ENCODE measurements at regions not wholly inside any gene's neighbourhood (a gene's known extent, or its start where the extent isn't known, plus 50 kb on each side); places are given as distances from the start of the nearest gene placed in this dataset.

GRCh38 chr15:94008104-94009074, 223.0 kb upstream of the MCTP2 start:
- no peak for DNase-seq (ENCODE audit: low spot score)

- no peak for DNase-seq (ENCODE audit: low spot score)
These were observed 226.7 kb upstream of the MCTP2 start for GRCh38 chr15:94004697-94005096.

- DNase-seq (ENCODE audit: low spot score) = no peak
These were observed 229.3 kb upstream of the MCTP2 start for GRCh38 chr15:94002041-94002440.

DNA sequence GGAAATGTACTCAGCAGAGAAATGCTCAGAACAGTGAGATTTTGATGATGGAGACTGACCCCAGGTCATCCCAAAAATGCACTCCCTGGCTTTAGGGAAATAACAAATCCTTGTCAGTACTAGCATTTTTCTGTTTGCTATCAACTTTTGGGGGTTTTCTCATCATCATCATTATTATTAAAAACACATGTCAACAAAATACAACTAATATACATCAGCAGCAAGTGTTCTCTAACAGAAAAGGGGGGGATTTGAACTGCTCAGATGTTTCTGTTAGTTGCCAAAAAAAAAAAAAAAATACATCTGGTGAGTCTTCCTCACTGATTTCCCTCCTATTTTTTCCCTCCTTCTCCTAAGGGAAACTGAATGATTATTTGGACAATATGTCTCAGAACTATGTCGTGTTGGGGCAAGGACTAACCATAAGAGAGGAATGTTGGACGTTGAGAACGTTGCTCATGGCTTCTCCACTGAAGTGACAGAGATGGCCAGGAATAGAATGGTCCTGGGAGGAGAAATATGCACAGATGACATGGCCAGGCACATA, 230.0 kb upstream of the MCTP2 start:
- no peak for DNase-seq (ENCODE audit: low spot score)

DNA sequence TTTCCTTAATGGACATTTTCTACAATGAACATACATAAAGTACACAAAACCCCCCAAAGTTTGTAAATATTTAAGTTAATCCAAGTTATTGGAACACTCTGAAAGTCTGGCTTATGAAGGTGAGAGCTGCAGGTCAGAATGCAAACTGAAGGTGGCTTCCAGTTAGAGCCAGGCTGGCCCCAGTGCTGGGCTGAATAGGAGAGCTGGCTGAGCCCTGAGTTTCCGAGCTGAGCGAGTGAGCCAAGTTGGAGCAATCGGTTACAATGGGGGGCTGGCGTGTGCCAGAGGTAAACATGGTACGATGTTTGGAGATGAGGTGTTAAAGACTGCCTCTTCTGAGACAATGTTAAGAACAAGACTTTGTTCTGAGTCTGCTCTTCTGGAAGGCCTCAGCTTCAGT, 230.8 kb upstream of the MCTP2 start:
- DNase-seq (ENCODE audit: low spot score) = no peak

GRCh38 chr15:93997071-93997658, 234.2 kb upstream of the MCTP2 start:
- DNase-seq (ENCODE audit: low spot score) = no peak

DNA sequence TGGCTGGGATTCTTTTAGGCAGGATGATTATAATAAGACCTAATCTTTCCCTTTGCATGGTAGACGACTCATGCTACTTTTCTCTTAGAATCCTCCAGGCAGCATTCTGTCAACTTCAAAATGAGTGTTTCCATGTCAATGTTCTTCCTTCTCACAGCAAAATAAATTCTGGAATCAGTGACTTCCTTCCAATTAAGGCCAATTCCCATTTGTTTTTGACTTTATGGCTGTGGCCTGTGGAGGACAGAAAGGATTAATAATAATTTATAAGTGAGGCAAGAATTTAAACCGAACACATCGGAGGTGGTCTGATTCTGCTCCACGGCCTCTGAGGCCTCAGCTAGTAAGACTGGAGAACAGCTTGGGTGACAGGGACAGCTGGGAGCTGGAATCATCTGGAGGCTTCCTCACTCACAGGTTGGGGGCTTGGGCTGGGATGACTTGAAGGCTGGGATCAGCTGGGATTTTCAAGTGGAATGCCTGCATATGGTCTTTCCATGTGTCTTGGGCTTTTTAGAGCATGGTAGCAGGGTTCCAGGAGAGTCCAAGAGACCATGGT, 241.8 kb upstream of the MCTP2 start:
- DNase-seq (ENCODE audit: low spot score) = no peak

DNA sequence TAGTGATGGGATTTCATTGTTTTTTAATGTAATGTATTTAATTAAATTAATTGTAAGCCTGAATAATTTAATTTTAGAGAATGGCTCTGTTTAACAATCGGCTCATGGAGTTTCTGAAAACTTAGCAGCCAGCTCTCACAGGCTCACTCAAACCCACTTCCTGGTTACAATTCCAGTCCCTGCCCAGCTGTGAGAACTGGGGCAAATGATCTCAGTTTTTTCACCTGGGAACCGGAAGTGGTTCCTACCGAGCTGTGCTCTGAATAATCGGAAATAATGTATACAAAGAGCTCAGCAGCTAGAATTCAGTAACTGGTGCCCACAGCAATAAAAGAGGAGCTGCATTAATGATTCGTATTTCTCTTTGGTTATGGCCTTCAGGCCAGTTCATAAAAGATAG, 244.3 kb upstream of the MCTP2 start:
- no peak for DNase-seq (ENCODE audit: low spot score)

GRCh38 chr15:93986400-93986984, 244.9 kb upstream of the MCTP2 start:
- DNase-seq (ENCODE audit: low spot score) = no peak

DNA sequence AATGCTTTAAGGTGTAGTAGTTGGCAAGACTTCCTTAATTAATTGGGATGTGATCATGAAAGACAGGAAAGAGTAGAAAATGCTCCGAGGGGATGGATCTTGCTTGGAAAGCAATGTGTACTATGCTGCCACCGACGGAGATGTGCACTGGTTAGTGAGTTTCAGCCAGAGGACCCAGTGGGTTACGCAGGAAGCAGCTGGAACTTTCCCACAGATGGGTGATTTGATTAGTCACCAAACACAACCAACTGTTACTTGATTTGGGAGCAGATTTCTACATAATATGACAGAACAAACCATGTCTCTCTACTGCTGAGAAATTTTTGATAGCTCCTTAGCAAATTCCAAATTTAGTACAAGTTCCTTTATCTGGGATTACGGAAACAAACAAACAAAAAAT, 245.4 kb upstream of the MCTP2 start:
- no peak for DNase-seq (ENCODE audit: low spot score)

- no peak for DNase-seq (ENCODE audit: low spot score)
These were observed 246.2 kb upstream of the MCTP2 start for GRCh38 chr15:93985176-93985575.

- DNase-seq (ENCODE audit: low spot score) = no peak
These were observed 247.8 kb upstream of the MCTP2 start for GRCh38 chr15:93983526-93983925.

DNA sequence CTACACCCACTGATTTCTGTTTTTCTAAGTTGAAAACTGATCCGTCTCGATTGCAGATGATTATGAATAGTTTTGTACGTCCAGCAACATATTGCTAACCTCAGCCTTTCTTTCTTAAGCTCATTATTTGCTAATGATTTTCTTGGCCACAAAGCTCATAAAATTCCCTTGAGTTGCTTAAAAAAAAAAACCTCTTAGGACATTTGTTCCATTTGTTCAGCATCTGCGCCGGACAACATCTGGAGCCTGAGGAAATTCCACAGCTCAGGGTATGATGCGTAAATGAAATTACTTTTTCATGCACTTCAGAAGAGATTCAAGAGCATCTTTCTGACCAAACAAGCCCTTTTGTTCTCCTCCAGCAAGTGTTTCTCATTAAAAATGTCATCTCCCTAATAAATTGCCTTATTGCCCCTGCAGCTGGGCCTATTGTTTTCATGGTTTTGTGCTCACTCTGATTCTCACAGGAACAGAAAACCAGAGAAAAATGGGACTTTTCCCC, 249.1 kb upstream of the MCTP2 start:
- no peak for DNase-seq (ENCODE audit: low spot score)

DNA sequence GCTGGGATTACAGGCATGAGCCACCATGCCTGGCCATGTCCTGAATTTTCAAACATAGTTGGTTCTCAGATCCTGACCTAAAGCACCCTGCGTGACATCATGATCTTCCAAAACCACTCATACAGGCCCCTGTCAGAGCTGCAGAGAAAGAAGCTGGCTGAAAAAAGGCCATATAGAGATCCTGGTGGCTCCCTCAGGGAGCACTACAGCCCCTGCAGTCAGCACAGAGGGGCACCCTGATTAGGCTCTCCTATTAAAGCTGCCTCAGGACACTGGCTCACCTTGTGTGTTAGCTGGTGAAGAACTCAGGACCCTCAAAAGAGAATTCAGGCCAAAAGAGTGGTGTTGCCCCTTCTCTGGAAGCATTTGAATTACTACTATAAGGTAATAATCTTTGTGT, 249.7 kb upstream of the MCTP2 start:
- DNase-seq (ENCODE audit: low spot score) = no peak

DNA sequence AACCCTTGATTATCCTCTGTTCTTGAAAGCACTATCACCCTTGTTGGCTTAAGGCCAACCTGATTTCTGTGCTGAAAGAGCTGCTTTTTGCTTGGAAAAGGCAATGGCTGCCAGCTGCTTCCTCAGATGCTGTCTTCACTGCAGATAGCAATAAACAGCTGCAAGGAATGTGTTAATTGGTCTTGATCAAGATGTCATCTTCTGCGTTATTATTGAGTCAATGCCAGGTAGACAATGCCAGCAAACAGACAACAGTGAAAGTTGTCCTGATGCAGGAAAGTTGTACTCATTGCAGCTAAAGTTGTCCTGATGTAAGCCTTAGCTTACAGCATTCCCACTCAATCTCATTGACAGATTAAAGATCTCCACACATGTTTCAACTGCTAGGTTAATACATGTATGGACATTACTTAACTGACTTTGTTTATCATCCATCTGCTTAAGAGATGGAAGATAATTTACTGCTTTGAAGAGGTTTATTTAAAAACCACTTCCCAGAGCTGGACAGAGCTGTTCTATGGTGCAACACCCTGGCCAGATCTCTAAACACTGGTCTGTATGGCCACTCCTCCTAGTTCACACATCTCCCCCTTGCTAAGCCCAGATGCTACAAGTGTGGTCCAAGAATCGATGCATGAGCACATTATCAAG, 251.0 kb upstream of the MCTP2 start:
- no peak for DNase-seq (ENCODE audit: low spot score)

GRCh38 chr15:93974804-93975481, 256.4 kb upstream of the MCTP2 start:
- no peak for DNase-seq (ENCODE audit: low spot score)

DNA sequence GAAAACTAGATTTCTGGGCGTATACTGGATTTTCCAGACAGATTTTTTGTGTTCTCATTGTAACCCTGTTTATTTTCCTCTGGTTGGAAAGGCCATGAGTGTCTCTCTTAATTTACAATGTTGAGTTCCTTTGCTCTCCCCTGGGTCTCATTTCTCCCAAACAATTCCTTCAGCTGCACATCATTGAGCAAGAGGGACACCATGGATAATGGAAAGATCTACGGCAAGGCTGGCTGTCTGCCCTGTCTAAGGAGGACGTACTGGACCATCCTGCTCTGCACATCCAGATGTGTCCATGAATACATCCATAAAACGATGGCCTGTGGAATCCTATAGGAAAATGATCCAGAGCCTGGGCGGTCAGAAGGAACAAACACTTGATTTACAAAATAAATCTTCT, 258.1 kb upstream of the MCTP2 start:
- DNase-seq (ENCODE audit: low spot score) = no peak

DNA sequence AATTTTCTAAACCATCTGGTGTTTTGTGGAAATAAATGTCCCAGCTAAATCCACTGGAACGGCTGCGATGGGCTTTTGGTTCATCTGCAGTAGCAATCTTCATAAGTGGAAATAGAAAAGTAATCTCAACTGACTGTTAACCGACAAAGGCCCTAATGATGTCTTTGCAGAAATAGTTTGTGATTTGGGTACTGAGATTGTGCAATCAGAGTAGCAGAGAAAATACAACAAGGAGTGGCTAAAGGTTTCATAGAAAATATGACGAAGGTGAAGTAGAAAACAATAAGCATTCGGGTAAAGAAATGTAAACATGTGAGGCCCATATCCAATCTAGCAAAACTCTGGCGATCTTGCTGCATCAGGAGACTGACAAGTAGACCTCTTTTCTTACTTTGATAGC, 262.6 kb upstream of the MCTP2 start:
- DNase-seq (ENCODE audit: low spot score) = no peak

GRCh38 chr15:93965304-93965908, 266.0 kb upstream of the MCTP2 start:
- DNase-seq (ENCODE audit: low spot score) = no peak

DNA sequence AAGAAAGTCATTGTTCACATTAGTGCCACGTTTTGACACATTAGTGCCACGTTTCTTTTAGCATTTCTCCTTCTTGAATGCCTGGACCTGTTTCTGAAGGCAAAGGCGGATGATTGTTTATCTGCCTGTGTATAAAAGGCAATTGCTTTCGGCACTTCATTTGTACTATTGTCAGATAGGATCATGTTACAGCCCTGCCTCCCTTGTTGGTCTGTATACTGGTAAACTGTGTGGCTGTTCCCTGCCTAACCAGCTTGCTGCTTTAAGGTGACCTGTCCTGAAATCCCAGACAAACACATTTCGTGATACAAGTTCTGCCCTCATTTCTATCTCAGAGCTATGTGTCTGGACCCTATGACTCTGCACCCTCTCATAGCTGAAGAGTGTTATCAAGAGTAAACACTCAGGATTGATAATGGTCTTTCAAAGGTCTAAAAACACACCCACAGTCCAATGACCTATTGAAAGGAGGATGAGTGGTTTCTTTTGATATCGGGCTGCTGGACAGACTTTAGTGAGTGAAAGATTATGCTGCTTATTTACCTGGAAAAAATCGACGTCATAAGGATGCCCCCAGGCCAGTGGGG, 276.3 kb upstream of the MCTP2 start:
- no peak for DNase-seq (ENCODE audit: low spot score)

Data from putamen (tissue), 1 donor.